GM21825 (cell line): ENCODE measurements at regions not wholly inside any gene's neighbourhood (a gene's known extent, or its start where the extent isn't known, plus 50 kb on each side); places are given as distances from the start of the nearest gene placed in this dataset.

Experiments used
- ATAC-seq: cut with Tn5 transposase; IDR thresholded peaks from one replicate; pipeline ENCODE4 v1.9.1; 2021; ENCODE audit warnings: mild to moderate bottlenecking, moderate library complexity; ENCODE audit not compliant: unreplicated experiment

DNA sequence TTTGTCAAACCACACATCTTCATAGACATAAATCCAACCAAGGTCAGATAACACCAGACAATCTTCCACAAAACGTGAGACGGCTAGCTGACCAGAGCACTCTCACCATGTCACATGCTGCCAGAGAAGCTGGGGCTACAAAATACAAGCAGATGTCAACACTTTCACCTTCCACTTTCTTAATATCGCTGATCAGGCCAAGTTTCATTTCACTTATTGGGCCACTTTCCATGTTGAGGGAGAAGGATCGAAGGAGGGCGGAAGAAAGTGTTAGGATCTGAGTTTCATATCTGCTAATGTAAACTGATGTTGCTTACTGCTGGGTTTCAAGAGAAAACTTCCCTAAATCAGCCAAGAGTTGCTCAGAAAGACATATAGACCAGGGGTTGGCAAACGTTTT, 177.0 kb upstream of the PRDM1 start:
- no peak for ATAC-seq

DNA sequence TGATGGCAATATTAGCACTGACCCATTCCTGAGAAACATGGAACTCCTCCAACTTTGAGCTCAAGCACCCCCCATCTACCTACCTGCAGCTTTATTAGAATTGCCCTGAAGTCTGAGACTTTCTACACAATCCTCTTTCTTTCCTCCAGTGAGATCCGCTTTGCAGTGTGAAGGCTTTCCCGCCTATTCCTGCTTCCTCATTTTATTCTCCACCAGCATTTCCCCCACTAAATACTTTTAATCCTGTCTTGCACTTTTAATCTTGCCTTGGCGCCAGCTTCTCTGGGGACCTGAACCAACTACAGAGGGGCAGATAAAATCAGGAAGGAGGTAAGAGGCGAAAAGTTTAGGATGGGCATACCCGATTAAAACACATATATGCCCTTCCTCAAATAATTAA, 178.1 kb upstream of the PRDM1 start:
- no peak for ATAC-seq

GRCh38 chr6:105907301-105907700, 178.8 kb upstream of the PRDM1 start:
- no peak for ATAC-seq

DNA sequence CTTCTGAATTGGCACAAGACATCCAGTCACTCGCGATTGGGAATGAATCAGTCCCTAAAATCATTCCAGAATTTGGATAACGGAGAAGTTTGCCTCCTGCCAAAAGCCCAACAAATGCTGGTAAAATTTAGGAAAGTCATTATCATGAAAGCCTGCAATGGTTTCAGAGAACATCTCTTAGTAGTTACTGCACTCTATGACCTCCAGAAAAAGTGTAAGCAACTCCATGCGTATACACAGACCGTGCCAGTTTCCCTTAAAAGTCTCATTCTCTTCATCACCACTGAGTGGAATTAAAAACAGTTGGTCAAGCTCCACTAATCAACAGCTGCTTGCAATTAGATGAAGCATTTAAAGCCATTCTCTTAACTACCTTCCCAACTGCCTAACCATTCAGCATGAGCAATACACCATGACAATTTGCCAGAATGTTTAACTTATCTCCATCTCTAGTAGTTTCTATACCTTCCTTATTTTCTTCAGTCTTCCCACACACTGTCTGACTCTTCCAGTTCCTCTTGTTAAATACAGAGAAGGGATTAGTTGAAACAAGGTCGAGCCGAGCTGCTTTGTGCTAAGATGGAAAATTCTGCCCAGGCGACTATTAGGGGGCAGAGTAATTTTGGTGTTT, 183.6 kb upstream of the PRDM1 start:
- ATAC-seq, result no peak

DNA sequence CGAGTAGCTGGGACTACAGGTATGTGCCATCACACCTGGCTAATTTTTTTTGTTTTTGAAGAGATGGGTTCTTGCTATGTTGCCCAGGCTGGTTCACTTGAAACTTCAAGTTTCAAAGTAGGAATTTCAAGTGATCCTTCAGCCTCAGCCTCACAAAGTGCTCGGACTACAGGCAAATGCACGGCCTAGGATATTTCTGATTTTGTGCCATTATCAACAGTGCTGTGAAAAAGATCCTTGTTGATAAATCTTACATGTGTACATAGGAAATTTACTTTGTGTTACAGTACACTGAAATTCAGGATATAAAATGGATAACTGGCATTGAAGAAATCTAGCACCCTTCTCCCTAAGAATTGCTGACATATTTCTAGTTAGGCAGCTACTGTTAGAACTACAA, 184.6 kb upstream of the PRDM1 start:
- no peak for ATAC-seq

DNA sequence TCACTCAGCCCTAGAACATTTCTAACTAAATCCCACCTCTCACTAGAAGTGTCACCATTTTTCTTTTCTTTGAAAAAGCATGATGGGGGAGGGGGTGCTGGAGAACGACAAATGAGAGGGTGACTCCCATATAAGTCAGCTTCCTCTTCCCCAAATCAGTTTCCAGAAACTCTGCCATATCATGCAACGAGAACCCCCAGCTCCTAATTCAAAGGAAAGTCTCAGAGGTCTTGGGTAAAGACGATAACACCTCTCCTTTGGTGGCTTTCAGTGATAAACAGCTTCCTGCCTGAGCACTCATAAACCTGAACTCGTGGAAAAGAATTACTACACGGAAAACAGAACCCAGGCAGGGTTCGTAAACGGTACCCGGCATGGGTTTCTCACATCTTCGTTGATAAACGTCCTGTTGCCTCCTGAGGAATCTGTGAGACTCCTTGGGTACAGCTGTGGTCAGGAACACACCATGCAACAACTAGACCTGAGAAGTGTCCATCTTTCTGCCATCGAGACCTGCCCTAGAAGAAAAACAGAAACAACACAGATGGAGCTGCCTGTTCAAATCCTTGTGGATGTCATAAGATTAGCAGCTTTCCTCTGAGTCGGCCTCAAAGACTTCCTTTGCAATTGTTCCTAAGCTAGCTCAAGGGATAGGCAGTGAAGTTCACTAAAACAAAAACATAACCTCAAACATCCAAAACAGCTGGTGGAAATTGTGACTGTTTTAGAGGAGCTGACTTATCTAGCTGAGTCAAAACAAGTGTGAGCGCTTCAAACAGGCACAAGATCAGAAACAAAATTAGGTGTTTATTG, 185.8 kb upstream of the PRDM1 start:
- no peak for ATAC-seq

DNA sequence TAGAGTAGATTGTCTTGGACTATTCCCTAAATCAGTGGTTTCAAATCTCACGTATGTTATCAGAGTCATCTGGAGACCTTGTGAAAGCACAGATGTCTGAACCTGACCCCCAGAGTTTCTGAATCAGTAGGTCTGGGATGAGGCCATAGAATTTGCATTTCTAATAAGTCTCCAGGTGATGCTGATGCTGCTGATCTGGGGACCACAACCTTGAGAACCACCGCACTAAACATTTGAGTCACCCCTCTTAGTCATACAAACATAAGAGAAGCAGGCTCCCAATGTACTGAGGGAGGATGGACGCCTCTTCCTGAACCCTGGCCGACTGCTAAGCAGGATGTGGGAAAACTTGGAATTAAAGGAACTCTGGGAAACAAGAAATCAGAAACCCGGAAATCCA, 187.8 kb upstream of the PRDM1 start:
- ATAC-seq, result peak; percentile 78

- ATAC-seq, result no peak
Observed at GRCh38 chr6:105897131-105897530, 189.0 kb upstream of the PRDM1 start.

DNA sequence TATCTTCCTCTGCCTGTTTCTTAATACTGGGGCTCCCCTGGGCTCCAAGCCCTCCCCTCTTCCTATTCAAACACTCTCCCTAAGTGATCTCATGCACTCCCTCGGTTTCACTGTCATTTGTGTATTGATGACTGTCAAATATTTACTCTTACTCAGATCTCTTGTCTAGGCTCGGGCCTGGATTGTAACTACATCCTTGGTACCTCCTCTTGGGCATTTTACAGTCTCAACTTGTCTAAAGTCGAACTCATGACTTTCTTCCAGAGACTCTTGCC, 189.4 kb upstream of the PRDM1 start:
- ATAC-seq, result no peak

- ATAC-seq, result no peak
Observed at GRCh38 chr6:105896052-105896820, 189.9 kb upstream of the PRDM1 start.

DNA sequence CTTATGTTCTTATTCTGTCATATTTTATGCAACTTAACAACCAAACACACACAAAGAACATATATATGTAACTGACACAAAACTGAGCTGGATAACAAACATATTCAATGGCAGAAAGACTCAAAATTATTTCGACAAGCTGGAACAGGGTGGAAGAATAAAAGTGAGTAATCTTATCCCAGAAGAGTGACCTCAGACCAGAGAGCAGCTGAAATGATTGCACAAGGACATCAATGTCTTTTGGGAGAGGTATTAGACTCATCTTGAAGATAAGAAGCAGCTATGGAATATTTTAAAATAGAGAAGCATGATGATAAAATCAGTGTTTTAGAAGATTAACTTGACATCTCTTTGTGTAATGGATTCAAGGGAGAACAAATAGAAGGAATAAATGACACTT, 191.6 kb upstream of the PRDM1 start:
- ATAC-seq, result no peak

DNA sequence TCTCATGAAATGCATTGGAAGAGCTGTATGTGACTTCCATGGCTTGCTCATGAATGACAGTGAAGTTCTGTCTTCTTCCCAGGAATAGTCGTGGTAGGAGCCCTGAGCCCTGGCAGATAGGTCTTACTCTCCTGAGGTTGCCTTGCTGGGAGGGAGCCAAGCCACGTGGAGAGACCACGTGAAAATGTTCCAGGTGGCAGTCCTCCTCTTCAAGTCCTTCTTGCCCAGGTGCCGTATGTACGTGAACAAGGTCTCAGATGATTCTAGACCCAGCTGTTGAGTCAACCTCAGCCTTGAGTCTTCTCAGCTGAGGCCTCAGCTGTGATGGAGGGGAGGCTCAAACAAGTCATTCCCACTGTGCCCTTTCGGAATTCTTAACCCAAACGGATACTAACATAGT, 192.4 kb upstream of the PRDM1 start:
- no peak for ATAC-seq

DNA sequence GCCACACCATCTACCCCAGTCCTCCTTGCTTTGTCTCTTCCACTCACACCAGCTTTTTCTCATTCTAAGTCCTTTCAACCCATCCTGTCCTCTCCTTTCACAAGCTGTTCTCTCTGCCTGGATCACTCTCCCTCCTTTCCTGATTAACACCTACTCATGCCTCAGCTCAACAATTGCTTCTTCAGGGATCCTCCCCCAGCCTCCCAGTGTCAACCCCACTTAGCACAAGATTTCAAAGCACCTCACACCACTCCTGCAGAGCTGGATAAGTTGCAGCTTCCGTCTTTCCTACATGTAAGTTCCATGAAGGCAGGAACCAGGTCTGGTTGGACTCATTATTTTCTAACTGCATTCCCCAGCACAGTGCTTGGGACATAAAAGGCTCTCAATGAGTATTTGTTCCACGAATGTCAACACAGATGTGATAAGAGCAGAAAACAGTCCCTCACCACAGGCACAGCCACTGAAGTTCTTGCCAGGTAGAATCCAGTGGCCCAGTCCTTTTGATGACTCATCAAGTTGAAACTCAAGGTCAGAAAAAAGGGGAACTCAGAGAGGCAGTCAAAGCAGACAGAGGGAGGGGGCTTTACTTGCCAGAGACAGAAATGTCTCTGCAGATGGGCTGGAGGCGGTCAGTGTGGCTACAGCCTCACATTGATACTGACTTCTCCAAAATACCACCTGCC, 193.4 kb upstream of the PRDM1 start:
- ATAC-seq, result peak; percentile 84

- ATAC-seq, result no peak
Observed at GRCh38 chr6:105890521-105891244, 195.5 kb upstream of the PRDM1 start.

DNA sequence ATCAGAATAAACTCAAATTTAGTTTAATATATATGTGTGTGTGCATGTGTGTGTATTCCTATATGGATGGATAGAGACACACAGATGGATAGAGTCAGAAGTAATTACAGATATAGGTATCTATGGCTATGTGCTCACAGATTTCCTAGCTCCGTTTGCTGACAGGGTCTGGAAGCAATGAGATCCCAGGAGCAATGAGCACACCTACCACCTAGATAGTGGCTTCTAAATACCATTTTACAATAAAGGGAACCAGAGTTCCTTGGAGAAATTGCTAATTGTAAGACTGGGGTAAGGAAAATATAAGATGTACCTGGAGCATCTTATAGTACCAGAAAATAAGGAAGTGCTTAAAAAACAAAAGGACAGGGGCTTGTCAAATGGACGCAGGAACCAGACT, 196.2 kb upstream of the PRDM1 start:
- no peak for ATAC-seq

- no peak for ATAC-seq
Observed at GRCh38 chr6:105886814-105887544, 199.2 kb upstream of the PRDM1 start.

DNA sequence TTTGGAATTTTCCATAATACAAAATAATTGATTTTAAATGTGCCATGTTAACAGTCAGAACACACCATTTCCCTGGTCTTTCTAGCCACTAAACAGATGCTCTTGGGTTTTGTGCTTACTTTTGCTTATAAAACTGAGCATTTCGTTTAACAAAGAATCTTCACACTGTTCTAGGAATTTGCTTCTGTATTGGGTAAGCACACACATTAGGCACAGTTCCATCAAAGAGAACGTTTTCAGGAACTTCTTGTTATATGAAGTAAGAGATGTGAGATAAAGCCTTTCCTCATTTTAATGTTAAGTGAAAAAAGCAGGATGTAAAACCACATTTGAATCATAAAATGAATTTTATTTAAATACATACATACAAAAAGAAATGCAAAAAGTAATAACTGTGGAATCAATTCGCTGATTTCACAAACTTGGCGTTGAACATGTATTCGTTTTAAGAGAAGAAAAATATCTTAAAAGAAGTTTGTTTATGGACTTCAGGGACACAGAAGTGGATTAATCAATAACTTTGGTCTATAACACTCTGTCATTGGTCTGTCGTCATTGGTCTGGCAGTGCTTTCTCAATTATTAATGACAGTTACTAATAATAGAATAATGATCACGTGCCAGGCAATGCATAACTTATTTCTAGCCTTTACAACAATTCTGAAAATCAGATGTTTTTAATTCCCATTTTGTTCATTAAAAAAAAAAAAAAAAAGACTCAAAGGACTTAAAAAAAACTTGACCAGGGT, 199.9 kb upstream of the PRDM1 start:
- no peak for ATAC-seq

DNA sequence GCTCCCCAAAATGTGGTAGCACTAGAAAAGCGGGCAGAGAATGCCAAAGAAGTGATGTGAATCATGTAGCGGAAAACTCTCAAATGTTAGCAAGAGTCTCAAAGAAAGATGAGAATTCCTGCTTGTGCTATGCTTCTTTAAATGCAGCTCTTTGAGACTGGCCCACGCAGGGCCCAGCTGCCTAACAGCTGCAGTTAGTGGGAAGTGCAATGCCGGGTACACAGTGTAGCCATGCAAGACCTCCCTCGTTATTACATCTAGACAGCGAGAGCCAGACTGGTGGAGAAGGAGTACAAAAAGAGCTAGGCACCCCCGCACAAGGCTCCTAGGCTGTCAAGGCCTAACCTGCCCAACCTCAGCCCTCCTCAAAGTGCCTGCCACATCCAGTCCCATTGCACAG, 201.7 kb upstream of the PRDM1 start:
- ATAC-seq, result no peak

- ATAC-seq, result no peak
Observed at GRCh38 chr6:105884011-105884410, 202.1 kb upstream of the PRDM1 start.

- no peak for ATAC-seq
Observed at GRCh38 chr6:105882828-105883227, 203.3 kb upstream of the PRDM1 start.
